HG02623 (cell line): ENCODE measurements at regions not wholly inside any gene's neighbourhood (a gene's known extent, or its start where the extent isn't known, plus 50 kb on each side); places are given as distances from the start of the nearest gene placed in this dataset.
"Not testable (repeated sequence)": the region's sequence is repeated elsewhere in the genome, so short reads cannot be mapped to it uniquely, and the experiment has no call there.

Experiments used
- ATAC-seq: cut with Tn5 transposase; IDR thresholded peaks from one replicate; pipeline ENCODE4 v1.9.1; 2021; ENCODE audit warnings: moderate library complexity; ENCODE audit not compliant: unreplicated experiment

- ATAC-seq: not testable (repeated sequence)
These were observed 131.7 kb upstream of the MAMLD1 start for GRCh38 chrX:150231368-150231767.

GRCh38 chrX:150232222-150232621 is 130.9 kb upstream of the MAMLD1 start:
- not testable (repeated sequence) for ATAC-seq

- ATAC-seq: no peak
These were observed 129.0 kb upstream of the MAMLD1 start for GRCh38 chrX:150234126-150234525.

DNA sequence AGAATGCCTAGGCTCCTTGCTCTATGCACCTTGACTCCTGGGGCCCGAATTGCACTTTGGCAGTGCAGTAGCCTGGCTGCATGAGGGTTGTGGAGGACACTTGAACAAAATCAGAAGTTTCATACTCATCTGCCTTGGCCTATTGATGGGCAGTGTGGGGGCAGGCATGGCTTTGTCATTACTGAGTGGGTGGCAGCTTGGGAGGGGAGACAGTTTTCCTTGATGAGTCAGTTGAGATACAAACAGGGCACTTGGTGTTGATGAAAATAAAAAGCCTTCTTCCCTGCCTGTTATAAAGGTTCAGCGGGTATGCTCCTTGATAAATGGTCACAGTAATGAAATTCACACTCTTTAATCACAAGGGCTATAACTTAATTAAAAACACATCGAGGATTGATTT is 126.8 kb upstream of the MAMLD1 start:
- no peak for ATAC-seq

- ATAC-seq: no peak
These were observed 124.3 kb upstream of the MAMLD1 start for GRCh38 chrX:150238632-150239382.

- no peak for ATAC-seq
These were observed 123.0 kb upstream of the MAMLD1 start for GRCh38 chrX:150239946-150240642.

DNA sequence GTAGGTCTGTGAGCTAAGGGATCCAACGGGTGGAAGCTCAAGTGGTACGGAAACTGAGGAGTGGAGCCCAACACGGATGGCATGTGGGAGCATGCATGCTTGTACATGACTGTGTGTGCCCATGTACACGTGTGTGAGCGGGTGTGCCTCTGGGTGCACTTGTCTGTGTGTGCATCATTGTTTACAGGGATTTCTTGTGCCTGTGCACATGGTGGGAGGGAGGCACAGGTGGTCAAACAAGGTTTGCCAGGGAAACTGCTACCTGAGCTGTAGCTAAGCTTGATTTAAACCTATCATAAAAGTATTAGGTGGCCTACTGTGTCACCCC is 122.5 kb upstream of the MAMLD1 start:
- ATAC-seq: no peak

- no peak for ATAC-seq
These were observed 109.0 kb upstream of the MAMLD1 start for GRCh38 chrX:150253959-150254620.

- ATAC-seq: no peak
These were observed 108.2 kb upstream of the MAMLD1 start for GRCh38 chrX:150254909-150255308.

DNA sequence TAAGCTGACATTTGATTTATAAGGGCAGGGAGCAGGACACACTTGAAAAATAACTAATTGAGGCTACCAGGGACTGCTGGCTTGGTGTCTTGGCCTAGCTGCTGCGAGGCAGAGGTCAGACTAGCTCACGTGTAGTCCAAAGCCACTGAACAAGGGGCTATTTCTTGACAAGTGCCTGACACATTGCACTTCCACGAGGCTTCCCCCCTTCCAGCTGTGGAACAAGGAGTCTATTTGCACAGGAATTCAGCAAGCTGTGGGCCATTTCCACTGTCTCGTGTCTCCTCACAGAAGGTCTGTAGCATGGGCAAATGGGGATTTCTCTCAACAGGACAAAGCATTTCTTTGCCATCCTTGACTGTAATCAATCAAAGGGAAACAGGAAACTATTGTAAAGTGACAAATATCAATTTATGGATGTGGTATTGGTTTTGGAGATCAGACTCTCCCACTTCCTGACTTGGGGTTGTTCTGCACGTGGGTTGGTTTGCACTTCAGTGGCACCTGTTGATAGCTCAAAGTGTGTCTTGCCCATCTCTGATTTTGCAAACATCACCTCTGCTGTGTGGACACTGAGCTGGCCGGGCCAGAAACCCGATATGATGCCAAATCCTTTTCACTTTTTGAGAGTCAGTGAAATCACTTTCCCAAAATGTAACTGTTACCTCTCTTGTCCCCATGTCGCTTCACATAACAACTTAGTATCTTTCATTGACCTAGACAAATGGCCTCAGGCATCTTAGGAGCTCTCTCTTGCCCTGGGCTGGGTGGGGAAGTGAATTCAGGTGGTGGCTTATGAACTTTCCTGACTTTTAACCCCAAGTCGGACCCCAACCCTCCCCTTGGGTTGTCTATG is 107.4 kb upstream of the MAMLD1 start:
- no peak for ATAC-seq

DNA sequence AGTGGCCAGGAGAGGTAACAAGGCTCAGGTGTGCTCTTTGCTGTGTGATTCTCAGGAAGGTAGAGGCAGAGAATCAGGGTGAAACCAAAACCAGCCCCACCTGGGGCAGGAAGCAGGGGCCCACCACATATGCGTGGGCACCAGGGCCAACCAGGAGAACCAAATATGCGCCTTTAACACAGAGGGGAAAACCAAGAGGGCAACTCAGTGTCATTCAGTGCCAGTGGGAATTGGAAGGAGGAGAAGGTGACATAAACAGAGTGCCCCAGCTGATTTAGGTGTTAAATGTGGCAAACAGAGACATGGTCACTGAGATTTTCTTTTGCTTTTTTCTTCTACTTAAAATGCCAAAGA is 106.8 kb upstream of the MAMLD1 start:
- ATAC-seq: no peak

GRCh38 chrX:150257353-150258175 is 105.6 kb upstream of the MAMLD1 start:
- no peak for ATAC-seq

DNA sequence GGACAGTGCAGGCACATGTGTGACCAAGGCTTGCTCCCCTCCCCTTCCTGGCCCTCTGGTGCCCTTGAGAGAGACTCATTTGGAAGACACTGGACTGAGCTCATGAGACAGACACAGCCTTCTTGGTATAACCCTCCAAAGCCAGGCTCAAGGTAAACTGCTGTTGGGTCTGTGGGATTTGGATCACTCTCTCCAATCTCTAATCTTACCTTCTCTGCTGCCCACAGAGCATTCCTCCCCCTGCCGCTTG is 105.0 kb upstream of the MAMLD1 start:
- ATAC-seq: no peak

GRCh38 chrX:150258463-150259430 is 104.4 kb upstream of the MAMLD1 start:
- ATAC-seq: no peak

DNA sequence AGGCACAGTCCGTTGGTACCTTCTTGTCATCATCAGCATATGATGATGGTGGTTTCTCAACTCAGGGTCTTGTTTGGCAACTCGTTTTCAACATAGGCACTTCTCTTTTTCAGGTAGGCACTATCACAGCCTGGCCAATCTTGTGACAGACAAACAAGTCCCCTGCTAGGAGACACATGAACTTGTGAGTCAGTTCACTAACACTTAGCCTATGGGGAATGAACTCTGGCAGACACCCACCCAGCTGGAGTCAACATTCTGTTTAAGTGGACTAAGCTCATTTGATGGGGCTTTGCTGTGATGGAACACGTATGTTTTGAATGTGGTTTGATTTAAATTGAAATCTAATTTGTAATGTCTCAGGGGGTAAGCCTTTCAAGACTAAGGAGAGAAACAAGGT is 100.7 kb upstream of the MAMLD1 start:
- no peak for ATAC-seq

DNA sequence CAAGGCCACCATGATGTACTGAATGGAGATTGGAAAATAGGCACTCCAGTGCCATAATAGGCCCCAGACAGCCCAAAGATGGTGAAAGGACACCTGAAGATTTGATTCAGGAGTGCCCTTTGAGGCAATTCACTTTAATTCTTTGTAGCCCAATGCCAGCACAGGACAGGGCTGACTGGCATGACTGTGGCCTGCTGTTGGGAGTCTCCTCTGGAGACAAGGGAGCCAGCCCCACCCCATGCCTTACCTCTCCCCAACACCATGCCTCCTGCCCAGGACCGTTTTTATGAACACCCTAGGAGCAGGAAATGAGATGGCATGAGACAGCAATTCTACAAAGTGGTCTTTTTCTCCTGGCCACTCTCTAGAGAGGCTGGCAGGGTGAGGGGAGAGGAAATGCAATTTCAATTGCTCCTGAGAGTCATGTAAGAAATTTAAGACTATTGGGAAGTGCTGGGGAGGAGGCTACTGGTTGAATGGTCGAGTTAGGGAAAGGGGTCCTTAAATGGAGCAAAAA is 94.2 kb upstream of the MAMLD1 start:
- ATAC-seq: no peak

DNA sequence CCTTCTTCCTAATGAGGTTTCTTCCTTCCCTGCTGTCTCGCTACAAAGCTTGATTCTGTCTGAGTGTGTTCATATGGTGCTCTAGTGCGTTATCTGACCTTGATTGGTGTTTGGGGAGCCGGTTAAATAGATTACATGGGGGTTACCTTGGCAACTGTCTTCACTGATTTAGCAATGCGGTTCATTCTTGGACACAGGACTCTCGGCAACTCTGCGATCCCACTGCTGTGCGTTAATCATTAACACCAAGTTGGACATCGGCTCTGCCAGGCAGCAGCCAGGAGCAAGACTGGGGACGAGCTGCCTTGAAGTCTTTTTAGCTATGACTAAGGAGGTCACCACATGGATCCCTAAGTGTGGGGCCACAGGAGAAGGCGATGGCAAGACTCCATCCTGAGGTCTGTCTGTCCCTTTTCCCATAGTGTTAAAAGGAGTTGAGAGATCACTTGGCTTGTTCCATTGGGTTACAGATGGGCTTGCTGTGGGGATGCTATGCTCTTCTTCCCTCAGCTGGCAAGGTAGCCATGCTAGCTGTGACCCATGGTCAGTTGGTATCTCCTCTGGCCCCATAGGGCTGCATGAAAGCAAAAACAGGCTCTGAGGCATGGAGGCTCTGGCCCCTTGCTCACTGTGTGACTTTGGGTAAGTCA is 93.4 kb upstream of the MAMLD1 start:
- ATAC-seq: no peak

DNA sequence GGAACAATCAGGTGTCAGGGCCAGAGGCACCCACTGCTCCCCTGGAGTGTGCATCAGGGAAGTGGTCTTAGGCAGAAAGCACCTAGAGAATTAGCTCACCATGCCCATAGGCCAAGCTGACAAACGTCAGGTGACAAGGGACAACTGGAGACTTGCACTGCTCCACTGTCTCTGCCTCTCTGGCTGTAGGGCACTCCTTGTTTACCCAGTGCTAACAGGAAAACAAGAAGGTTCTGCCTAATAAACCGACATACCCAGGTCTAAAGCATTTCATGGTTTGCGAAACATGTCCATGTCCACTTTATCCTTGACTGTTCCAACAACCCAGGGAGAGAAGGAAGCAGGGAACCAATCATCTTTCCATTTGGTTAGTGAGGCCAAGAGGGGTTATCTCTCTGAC is 92.5 kb upstream of the MAMLD1 start:
- no peak for ATAC-seq
